A204.1 (cell line): ENCODE measurements at regions not wholly inside any gene's neighbourhood (a gene's known extent, or its start where the extent isn't known, plus 50 kb on each side); places are given as distances from the start of the nearest gene placed in this dataset.
A peak's percentile ranks its signal among the peaks of the same experiment; 100 is the strongest.
"Not testable (repeated sequence)": the region's sequence is repeated elsewhere in the genome, so short reads cannot be mapped to it uniquely, and the experiment has no call there.

Source experiments
- FAIRE-seq: peaks from 2 replicates; lab custom pipeline; 2012; peaks lifted over from hg19 to GRCh38; lab: Jason Lieb, UNC

DNA sequence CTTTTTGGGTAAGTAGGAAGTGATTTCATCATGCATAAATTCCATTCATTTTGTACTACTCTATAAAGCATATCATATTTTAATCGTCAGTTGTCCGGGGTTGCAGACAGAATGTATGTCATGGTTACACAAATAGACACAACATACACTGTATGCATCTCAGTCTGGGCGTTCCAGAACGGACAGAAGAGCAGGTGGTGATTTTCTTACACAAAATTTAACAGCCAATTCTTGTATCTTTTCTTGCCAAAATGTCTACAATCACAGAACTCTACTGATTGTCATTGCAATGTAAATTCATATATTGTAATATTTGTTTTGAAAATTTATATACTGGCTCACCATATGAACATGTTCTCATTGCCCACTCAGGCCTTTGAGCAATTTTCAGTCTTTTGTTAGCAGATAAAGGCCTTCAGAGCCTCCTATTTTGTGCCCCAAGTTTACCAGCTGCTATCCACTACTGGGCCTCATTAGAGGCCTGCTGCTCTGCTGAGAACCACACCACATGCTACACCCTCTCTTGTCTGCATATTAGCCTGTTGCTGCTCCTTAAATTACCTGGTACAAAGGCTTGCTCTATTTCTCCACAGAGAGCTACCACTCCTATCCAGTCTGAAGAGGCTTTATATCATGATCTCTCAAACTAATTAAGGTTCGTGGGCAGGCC lies 61.5 kb downstream of the PRDM13 start:
- no peak for FAIRE-seq

DNA sequence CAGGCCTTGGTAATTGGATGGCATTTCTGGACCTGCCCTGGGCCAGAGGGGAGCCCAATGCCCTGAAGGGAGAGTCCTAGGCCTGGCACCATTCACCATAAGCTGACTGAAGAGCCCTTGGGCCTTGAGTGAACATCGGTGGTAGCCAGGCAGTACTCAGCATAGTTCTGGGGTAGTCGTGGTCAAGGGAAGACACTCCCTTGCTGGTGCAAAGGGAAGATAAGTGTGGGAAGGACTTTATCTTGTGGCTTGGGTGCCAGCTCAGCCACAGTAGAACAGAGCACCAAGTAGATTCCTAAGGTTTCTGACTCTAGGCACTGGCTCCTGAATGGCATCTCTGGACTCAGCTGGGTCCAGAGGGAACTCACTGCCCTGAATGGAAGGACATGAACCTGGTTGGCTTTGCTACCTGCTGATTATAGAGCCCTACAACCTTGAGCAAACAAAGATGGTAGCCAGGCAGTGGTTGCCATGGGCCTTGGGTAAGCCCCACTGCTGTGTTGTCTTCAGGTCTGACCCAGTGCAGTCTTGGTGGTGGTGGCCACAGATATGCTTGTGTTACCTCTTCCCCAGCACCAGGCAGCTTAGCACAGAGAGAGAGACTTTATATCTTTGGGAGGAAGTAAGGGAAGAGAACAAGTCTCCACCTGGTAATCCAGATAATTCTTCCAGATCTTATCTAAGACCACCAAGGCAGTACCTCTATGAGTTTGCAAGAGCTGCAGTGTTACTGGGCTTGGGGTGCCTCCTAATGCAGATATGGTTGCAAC lies 83.5 kb downstream of the PRDM13 start:
- no peak for FAIRE-seq

DNA sequence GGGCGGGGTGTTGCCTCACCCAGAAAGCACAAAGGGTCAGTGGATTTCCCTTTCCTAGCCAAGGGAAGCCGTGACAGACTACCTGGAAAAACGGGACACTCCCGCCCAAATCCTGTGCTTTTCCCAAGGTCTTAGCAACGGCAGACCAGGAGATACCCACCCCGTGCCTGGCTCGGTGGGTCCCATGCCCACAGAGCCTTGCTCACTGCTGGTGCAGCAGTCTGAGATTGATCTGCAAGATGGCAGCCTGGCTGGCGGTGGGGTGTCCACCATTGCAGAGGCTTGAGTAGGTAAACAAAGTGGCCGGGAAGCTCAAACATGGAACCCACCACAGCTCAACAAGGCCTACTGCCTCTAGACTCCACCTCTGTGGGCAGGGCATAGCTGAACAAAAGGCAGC lies 95.7 kb downstream of the PRDM13 start:
- FAIRE-seq, result not testable (repeated sequence)

DNA sequence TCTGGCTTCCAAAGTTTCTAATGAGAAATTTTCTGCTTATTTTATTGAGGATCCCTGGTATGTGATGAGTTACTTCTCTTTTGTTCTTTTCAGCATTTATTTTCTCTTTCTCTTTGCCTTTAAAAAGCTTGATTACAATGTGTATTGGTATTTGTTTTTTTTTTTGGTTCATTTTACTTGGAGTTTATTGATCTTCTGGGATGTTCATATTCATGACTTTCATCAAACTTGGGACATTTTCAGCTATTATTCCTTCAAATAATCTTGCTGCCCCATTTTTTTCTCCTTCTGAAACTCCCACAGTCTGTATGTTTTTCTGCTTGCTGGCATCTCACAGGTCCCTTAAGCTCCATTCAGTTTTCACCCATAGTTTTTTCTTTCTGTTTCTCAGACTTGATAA lies 102.4 kb downstream of the PRDM13 start:
- FAIRE-seq, result no peak

DNA sequence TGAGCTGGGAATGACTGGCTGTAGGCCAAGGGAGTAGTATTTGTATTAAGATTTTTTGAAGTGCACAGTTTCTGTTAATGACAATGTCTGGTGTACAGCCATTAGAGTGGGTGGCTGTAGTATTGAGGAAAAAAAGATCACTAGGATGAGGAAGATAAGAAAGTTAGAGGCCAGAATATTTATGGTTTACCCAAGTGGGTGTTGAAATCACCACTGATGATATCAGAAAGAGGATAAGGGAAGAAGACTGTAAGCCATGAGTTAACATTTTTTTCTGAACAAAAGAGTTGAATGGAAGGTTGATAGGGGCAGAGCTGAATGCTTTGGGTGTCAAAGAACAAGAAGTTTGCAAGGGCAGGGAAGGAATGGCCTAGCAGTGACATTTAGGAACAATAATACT lies 104.7 kb downstream of the PRDM13 start:
- no peak for FAIRE-seq

DNA sequence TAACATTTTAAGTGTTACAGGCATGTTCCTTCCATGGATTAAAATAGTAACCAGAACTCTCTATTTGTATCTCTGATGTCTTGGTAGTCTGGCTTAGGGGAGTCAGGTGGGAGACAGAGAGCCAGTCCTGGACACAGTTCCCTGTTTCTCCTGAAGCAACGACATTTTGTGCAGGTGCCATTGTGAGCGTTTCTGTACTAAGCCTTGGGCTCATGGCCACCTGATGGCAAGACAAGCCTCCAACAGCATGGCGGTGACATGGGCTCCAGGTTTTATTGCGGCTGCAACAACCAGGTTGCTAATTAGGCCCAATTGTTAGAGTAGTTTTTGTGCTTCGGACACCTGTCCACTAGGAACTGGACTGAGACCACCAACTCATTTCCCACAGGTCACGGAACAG lies 105.3 kb downstream of the PRDM13 start:
- no peak for FAIRE-seq

DNA sequence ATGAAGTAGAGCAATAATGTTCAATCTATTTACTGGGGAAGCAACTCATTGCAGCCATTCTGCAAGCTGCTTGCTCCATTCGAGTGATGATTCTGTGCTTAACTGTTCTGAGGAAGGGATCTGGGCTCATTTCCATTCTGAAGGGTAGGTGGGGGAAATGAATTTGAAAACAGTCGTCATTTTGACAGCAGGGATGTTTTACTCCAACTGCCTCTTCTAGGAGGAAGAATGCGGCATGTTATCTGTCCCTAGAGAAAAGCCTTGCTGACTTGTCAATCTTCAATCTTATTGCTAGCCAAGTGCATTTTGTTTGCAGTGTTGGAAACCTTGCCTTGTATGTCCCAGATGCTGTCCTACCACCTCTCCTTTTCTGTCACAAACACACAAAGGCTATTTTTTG lies 105.9 kb downstream of the PRDM13 start:
- no peak for FAIRE-seq

DNA sequence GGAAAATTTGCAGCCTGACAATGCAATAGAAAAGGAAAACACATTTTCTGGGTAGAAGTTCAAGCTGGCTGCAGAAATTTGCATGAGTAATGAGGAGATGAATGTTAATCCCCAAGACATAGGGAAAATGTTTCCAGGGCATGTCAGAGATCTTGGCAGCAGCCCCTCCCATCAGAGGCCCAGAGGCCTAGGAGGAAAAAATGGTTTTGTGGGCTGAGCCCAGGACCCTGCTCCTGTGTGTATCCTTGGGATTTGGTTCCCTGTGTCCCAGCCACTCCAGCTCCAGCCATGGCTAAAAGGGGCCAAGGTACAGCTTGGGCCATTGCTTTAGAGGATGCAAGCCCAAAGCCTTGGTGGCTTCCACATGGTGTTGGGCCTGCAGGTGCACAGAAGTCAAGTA lies 115.4 kb downstream of the PRDM13 start:
- not testable (repeated sequence) for FAIRE-seq

DNA sequence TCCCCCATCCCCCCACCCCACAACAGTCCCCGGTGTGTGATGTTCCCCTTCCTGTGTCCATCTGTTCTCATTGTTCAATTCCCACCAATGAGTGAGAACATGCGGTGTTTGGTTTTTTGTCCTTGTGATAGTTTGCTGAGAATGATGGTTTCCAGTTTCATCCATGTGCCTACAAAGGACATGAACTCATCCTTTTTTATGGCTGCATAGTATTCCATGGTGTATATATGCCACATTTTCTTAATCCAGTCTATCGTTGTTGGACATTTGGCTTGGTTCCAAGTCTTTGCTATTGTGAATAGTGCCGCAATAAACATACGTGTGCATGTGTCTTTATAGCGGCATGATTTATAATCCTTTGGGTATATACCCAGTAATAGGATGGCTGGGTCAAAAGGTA lies 123.6 kb downstream of the PRDM13 start:
- not testable (repeated sequence) for FAIRE-seq

DNA sequence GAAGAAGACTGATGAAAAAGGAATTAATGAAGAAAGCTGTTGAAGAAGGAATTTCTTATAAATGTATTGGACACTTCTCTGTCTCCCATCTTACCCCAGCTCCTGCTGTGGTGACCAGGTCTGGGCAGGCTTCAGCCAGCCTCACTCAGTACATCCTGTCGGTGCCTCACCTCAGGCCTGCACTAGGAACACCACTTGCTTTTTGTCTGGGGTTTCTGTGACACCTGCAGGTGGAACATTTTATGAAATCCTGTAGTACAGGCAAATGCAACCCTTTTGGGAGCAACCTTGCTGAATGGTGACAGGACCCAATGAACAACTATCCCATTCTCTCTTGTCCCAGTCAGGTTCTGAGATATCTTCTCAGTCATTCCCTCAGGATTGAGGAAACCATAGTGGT lies 129.7 kb downstream of the PRDM13 start:
- FAIRE-seq, result no peak

DNA sequence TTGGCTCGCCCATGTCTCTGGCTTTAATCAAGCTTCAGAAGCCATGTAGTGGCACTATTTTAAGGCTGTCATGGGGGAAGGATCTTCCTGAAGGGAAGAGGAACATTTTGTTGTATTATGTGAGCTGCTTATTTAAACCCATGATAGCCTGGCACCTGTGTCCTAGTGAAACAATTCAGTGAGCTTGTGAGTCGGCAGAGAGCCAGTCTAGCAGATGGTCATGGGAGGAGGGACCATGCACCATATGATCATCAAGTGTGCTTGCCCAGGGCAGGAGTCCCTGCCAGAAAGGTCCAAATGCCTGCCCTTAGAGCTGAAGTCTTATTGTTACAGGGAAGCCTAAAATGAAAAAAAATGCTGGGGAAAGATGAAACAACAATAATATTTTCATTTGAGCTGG lies 132.9 kb downstream of the PRDM13 start:
- FAIRE-seq, result no peak

DNA sequence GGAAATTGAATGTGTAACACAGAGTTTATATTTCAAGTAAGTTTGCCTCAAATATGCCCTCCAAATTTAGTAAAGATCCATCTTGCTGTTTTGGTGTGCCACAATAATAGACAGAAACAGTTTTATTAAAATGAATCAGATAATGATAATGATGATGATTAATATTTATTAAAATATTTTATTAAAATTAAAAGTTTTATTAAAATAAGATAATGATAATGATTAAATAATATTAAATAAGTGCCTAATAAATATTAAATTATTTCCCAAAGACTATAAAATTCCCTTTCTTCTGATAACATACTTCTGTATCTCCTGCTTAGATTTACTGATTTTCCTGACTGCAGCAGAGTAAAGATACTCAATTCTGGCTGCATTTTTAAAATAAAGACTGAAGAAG lies 134.5 kb downstream of the PRDM13 start:
- peak; percentile 88 for FAIRE-seq

DNA sequence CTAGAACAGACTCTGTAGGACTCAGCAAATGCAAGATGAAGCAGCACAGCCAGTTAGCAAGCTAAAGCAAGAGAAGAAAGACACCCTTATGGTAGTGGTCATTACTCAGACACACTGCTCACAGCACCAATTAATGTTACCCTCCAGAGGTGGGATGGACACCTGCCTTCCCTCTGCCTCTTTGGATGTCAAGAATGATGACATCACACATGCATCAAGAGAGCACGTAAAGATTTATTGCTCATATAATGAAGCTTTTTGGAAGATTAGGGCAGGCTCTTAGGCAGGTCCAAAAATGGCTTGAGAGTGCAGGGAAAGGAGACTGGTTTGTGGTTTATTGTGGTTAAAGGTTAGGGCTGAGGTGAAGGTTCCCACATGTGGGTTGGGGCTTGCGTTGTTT lies 137.0 kb downstream of the PRDM13 start:
- no peak for FAIRE-seq

DNA sequence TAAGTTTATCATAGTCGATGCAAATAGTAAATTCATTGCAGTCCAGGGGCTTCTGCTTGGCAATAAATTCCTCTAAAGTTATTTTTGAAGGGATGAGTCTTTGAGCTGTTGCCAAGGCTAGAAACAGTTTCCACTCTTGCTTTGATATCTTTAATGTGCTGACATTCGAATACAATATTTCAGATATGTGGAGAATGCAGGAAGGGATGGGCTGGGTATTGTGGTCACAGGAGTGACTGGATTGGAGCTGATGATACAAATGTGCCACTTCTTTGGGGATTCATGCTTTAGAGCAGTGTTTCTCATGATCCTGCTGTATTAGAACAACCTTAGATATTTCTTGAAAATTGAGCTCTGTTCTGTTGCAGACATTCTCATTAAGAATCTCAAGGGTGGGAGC lies 139.0 kb downstream of the PRDM13 start:
- no peak for FAIRE-seq

DNA sequence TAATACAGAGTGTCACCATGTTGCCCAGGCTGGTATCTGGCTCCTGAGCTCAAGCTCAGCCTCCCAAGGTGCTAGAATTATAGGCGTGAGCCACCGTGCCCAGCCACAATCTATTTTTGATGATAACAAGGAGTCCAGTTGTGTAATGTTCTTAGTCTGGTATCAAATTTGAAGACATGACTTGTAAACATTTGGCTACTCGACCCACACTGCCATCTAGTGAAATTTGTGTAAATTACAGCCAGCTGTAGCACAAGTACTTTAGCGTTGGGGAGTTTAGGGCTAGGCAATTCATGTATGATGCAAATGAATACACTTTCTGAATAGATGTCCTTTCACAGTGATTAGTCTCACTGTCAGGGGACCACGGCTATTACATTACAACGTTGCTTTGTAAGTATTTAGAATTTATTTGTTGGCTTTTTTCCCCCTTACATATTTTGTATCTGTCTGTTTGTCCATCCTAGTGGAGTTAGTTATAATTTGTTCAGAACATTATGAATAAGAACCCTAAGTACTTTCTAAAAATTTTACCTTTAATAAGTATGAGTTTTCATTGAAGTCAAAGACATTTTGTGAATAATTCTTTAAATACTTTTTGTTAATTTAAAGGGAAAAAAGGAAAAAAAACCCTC lies 139.7 kb downstream of the PRDM13 start:
- peak; percentile 95 for FAIRE-seq

DNA sequence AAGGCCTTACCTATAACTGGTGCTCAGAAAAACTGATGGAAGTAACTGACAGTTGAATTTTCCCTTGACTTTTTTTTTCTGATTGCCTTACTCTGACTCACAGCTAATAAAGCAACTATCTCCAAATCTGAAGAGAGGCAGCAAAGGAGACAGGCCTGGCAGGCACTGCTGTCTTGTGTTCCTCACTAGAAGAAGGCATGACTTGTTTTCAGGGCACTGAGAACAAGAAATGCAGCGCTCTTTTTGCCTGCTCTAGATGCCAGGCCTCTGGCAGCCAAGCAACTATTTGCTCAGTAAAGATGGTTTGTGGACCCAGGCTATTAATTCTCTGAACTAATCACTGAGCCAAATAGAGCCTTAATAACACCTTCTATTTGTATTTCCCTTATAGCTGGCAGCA lies 155.1 kb downstream of the PRDM13 start:
- FAIRE-seq, result no peak

DNA sequence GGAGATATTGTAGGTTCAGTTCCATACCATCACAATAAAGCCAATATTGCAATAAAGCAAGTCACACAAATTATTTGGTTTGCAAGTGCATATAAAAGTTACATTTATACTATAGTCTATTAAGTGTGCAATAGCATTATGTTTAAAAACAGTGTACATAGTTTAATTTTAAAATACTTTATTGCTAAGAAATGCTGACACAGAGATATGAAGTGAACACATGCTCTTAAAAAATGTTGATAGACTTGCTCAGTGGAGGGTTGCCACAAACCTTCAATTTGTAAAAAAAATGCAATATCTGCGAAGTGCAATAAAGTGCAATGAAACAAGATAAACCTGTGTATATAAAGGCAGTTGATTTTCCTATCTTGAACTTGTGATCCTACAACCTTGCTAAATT lies 161.5 kb downstream of the PRDM13 start:
- no peak for FAIRE-seq

DNA sequence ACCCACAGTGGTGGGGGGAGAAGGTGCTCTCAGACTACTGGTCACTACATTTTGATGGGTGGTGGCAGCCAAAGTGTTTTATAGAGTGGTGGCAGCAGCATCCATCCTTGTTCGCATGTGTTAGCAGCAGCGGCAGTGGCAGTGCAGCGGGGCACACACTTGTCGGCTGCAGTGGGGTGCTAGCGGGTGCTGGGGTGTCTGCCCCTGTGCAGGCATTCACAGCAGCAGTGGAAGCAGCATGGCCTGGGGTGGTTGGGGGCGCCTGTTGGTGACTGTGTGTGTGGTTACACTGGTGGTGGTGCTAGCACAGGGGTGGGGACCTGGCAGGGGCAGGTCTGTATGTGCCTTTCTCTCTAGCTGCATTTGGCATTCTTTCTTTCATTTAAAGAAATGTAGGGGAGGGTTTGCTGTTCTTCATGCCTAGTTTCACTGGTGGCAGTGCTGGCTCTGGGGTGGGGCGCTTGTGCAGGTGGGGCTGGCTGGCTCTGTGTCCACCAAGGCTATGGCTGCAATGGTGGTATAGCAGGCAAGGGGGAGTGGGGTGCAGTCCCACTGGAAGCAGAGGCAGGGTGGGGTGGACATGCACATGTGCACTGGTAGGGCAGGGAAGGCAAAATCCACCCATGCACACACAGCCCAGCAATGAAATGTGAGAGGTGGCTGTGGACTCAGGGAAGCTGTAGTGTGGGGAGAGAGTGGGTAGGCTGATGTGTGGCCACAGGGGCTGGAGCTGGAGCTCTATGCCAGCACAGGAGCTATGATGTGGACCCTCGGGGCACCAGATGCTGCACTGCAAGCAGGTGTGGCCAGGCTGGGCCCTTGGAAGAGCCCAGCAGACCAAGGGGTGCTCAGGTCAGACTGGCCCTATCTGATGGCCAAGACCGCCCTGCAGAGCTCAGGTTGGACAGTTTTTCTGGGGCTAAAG lies 173.3 kb downstream of the PRDM13 start:
- no peak for FAIRE-seq

DNA sequence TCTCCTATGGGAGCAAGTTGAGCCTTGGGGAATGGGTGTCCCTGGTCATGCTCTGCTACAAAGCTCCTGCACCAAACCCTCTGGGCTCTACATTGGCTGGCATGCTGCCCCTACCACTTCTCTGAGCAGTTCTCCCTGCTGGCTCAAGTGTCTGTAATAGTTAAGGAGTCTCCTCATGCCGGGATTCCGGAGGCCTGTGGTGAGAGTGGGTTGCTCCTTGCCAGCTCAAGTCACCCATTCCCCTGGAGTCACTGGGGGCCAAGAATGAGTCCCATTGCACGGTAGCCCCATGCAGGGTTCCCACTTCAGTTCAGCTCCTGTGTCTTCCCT lies 173.9 kb downstream of the PRDM13 start:
- no peak for FAIRE-seq

DNA sequence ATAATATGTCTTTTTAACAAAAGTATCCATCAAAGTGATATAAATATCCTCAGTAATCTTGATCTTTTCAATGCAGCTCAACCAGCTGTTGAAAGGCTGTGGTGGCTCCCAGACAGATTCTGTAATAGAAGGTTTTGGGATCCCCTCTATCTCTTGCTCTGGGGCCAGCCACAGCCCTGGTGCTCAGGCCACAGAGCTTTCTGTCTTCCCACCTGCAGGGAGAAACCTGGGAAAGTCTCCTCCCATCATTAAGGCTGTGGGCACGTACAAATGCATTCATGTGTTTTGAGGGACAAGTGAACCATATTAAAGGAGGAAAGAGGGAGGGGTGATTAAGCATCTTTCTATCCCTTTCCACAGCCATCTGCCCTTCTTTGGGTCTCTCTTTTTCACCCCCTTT lies 183.1 kb downstream of the PRDM13 start:
- no peak for FAIRE-seq

DNA sequence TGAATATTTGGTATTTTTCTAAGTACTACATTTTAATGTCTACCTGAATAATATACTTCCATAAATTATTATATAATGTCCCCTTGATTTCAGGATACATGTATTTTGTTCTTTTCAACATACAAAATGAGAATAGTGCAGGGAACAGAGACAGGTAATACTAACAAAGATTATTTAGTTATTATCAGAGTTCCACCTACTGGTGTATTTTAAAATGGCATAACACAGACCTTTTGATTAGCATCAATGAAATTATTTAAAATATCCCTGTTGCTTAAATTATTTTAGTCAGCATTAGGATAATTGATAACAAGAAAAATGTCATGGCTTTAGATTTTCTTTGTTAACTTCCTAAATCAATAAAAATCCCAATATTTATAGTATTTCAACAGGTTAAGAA lies 184.0 kb downstream of the PRDM13 start:
- FAIRE-seq, result peak; percentile 96

DNA sequence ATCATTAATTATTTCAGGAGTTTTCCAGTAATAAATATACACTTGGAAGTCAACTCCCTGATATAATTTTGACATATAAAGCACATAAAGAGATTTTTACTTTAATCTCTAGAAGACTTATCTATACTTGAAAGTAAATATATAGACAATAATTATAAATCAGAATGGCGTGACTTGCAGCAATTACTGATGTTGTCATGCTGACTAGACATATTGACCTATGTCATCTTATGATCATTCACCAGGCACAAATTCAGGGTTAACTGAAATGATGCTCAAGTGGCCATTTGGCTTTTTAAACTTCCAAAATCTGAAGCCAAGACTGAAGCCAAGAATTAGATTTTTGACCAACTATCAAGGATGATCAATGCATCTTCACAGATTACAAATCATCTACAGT lies 192.2 kb downstream of the MCHR2 start:
- no peak for FAIRE-seq
